Astrocyte of the cerebellum (primary cell): ENCODE measurements at regions not wholly inside any gene's neighbourhood (a gene's known extent, or its start where the extent isn't known, plus 50 kb on each side); places are given as distances from the start of the nearest gene placed in this dataset.

ENCODE experiments used
- DNase-seq: peaks from one replicate; pipeline ENCODE4 v3.0.0-alpha.2; 2011; ENCODE audit warnings: low read depth
- H3K4me3 ChIP-seq: 2 replicates; pipeline ENCODE4 v1.5.1; 2011; ENCODE audit warnings: mild to moderate bottlenecking, low read depth, low read length, moderate library complexity
- CTCF ChIP-seq: IDR thresholded peaks from 2 replicates; pipeline ENCODE4 v1.5.1; 2012; ENCODE audit warnings: low read length, low read depth, moderate library complexity, mild to moderate bottlenecking; ENCODE audit errors: missing control alignments
- in situ Hi-C: cut with HindIII; loops from 2 replicates; pipeline ENCODE4 v1.10.0; 2017; ENCODE audit warnings: low sequenced_read_pairs

DNA sequence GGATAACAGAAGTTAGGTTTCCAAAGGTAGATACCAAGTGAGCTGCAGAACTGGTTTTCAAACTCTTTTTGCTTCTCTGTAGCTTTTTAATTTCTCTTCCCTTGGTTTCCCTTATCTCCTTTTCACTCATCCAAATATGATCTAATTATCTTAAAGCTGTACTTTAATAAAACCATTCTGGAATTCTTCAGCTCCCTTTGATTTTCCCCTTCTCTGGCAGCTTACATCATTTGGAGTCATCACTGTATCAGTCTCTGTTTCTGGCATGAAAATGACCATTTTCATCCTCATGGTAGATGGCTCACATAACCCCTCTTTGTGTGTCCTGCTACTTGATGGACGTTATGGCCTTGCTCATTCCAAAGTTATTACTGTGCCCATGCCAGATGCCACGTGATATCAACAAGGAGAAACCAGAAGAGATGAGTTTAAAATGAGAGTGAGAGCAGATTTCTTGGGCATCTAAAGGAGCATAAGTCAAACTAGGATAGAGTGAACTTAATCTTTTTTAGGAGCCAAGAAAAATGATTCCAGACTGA lies 620.2 kb downstream of the QKI start:
- no peak for TF ChIP-seq CTCF
- H3K4me3 ChIP-seq, result no peak overlapping the region
- in situ Hi-C loops, result no loop called here
- DNase-seq, result no peak

DNA sequence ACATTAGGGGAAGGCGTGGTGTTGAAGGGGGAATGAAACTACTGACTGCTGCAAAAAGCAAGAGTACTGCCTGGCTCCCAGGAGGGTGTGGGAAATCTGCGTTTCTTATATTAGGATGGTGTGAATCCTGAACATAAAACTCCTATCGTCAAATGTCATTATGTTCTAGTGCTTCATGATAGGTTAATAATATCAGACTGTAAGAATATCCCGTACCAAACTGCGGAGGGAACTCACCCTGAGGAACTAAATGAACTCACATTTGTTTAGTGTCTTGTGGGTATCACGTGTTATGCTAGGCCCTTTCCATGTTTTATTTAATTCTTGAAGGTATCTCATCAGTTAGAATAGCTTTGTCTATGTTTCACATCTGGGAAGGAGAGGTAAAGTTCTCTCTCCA lies 610.7 kb downstream of the QKI start:
- TF ChIP-seq CTCF, result no peak
- H3K4me3 ChIP-seq, result no peak overlapping the region
- DNase-seq, result no peak
- in situ Hi-C loops, result no loop called here

GRCh38 chr6:164023535-164023934 lies 609.0 kb downstream of the QKI start:
- in situ Hi-C loops, result no loop called here
- no peak for TF ChIP-seq CTCF
- no peak overlapping the region for H3K4me3 ChIP-seq
- no peak for DNase-seq

GRCh38 chr6:164022632-164023031 lies 608.1 kb downstream of the QKI start:
- TF ChIP-seq CTCF, result no peak
- no peak overlapping the region for H3K4me3 ChIP-seq
- in situ Hi-C loops, result no loop called here
- DNase-seq, result peak; percentile 65

DNA sequence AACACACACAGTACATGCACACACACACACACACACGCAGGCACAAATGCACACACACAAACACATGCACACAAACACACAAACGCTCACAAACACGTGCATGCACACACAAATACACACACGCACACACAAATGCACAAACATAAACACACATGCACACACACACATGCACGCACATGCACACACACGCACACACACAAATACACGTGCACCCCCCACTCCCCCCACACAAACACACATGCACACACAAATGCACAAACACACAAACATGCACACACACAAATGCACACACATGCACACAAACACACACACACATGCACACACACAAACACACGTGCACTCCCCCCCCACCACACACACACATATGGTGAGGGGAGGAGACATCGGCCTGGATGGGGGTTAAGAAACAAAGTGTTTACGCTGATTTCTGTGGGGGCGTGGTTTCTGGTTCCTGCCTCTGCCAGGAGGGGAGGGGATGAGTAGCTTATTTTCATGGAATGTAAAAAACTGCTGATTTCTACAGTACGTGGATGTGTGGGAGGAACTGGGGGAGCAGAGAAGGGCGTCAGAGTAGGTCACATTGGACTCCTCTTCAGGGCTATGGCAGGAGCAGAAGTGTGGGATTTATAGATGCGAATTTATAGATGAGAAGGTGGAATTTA lies 607.2 kb downstream of the QKI start:
- in situ Hi-C loops, result no loop called here
- no peak for TF ChIP-seq CTCF
- H3K4me3 ChIP-seq, result no peak overlapping the region
- no peak for DNase-seq

- TF ChIP-seq CTCF, result no peak
Measured at GRCh38 chr6:164020142-164020541, 605.6 kb downstream of the QKI start.

More at GRCh38 chr6:164020142-164020541, 605.6 kb downstream of the QKI start:
- H3K4me3 ChIP-seq, result no peak overlapping the region
- in situ Hi-C loops, result no loop called here
- DNase-seq, result no peak
